ENCODE measurements at regions not wholly inside any gene's neighbourhood (a gene's known extent, or its start where the extent isn't known, plus 50 kb on each side); places are given as distances from the start of the nearest gene placed in this dataset.

DNA sequence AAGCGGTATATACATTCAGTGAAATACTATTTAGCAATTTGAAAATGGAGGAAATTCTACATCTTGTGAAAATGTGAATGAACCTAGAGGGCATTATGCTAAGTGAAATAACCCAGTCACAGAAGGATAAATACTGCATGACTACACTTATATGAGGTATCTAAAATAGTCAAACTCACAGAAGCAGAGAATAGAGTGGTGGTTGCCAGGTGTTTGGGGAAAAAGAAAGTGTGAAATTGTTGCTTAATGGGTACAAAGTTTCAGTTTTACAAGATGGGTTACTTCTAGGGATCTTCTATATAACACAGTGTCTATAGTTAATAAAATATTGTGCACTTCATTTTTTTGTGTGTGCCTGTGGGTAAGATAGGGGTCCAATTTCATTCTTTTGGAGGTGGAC is 1152.0 kb downstream of the EPHA7 start (continued):
- TF ChIP-seq NFYA (IDR thresholded peaks at IDR 0.05; ENCODE audit: borderline replicate concordance, low read depth, low read length) = no peak

DNA sequence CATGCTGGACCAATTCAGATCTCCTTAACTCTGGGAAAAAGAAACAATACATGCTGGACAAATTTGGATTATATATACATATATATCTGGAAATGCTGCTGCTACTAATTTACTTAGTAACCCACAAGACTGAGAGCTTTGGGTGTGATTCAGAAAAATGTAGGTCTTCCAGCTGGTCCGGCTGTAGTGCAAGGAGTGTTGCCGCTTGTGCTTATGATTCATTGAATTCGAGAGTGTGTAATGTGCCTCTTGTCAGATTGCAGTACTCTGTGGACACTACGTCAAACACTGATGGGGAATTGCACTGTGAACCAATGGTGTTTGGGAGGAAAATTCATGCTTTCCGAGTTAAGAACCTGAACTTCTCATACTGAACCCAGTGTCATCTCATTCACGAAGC is 1155.5 kb downstream of the EPHA7 start:
- Histone ChIP-seq H3K9ac (ENCODE audit: control insufficient read depth, insufficient read depth, low read length) (no peak overlapping the region), H3K79me2 (ENCODE audit: control insufficient read depth, insufficient read depth, low read length) (no peaks in the 10 kb centered on the region), H3K36me3 (ENCODE audit: control insufficient read depth in 2 of 2, insufficient read depth in 2 of 2, low read length in 1 of 2) (no peaks in the 10 kb centered on the region), H4K20me1 (ENCODE audit: control insufficient read depth, insufficient read depth) (no peaks in the 10 kb centered on the region), H3K9me3 (replicated peaks; ENCODE audit: control insufficient read depth, insufficient read depth, low read length) (no peaks in the 10 kb centered on the region), H3K27ac (ENCODE audit: control insufficient read depth, insufficient read depth) (no peak overlapping the region), H2AFZ (ENCODE audit: control insufficient read depth, low read depth, low read length) (no peak overlapping the region), H3K4me3 (no peak overlapping the region), H3K4me2 (ENCODE audit: control insufficient read depth, insufficient read depth) (no peak overlapping the region), H3K27me3 (replicated peaks in 1 of 2; ENCODE audit: control insufficient read depth in 2 of 2, insufficient read depth in 2 of 2, low read length in 1 of 2) (no peaks in the 10 kb centered on the region), H3K4me1 (ENCODE audit: control insufficient read depth, insufficient read depth, low read length) (no peaks in the 10 kb centered on the region)
- DNase-seq (ENCODE audit: low read depth, low spot score) (no peak), FAIRE-seq (no peak), ATAC-seq (no peak)
- in situ Hi-C loops (cut with MboI) (no loop called here), intact Hi-C loops (cut with micrococcal nuclease; ENCODE audit: unreplicated experiment) (no loop called here)
- WGBS (ENCODE audit: insufficient coverage, insufficient replicate concordance, low lambda C conversion rate, missing lambda C conversion rate) = 21% methylated on average over 6 of the region's 6 CpGs
- BruUV-seq (replicated peaks) = no TSS peak
- CTCF ChIA-PET = interaction anchor here (1.0 to 1.2 kb wide), 4 partner anchors 9 to 62 kb away, joined by 3 to 4 read pairs (median 3); no protein-coding TSS in a partner anchor
- TF ChIP-seq POLR2AphosphoS5 (IDR thresholded peaks at IDR 0.05; ENCODE audit: low read length) (no peak), MTA2 (IDR thresholded peaks at IDR 0.05; ENCODE audit: low read depth) (no peak), SUZ12 (IDR thresholded peaks at IDR 0.05; ENCODE audit: unreplicated experiment) (no peak), ATF3 (IDR thresholded peaks at IDR 0.05; ENCODE audit: borderline replicate concordance, extremely low read depth, low read depth, low read length) (no peak), ZNF274 (IDR thresholded peaks at IDR 0.05; ENCODE audit: insufficient read depth, insufficient read length) (no peak)
- SMC1A ChIA-PET (ENCODE audit: uncharacterized antibody, unreplicated experiment) = interaction anchor here (1.0 to 1.8 kb wide), 3 partner anchors 9 to 15 kb away, joined by 3 to 5 read pairs (median 4); no protein-coding TSS in a partner anchor
- POLR2A ChIA-PET = interaction anchor here (0.8 kb wide), 1 partner anchor 9 kb away, joined by 3 read pairs; no protein-coding TSS in a partner anchor
- RAD21 ChIA-PET (ENCODE audit: unreplicated experiment) = interaction anchor here (1.2 kb wide), 1 partner anchor 33 kb away, joined by 3 read pairs; no protein-coding TSS in a partner anchor

Data from GM12878 (cell line).